Right atrium auricular region (tissue), 2 donors: ENCODE measurements at regions not wholly inside any gene's neighbourhood (a gene's known extent, or its start where the extent isn't known, plus 50 kb on each side); places are given as distances from the start of the nearest gene placed in this dataset.

Experiments used
- DNase-seq: peaks from one replicate; pipeline ENCODE4 v3.0.0-alpha.2; 2019; ENCODE audit warnings: low spot score
- H3K27ac ChIP-seq, 2 donors: fragments of 200-600 bp; sonication (generic); 1 replicate in 1 of 2; 2 replicates in 1 of 2; pipeline ENCODE4 v1.5.1; 2016 to 2019
- H3K27me3 ChIP-seq, 2 donors: fragments of 200-600 bp; sonication (generic); one replicate each; pipeline versions ENCODE4 v1.5.1 to v1.6.0; 2017 to 2019
- H3K36me3 ChIP-seq: fragments of 200-600 bp; sonication (generic); one replicate; pipeline ENCODE4 v1.5.1; 2016
- H3K4me1 ChIP-seq, 2 donors: fragments of 200-600 bp; sonication (generic); one replicate each; pipeline versions ENCODE4 v1.5.1 to v1.6.0; 2017 to 2019
- H3K4me3 ChIP-seq, 2 donors: fragments of 200-600 bp; sonication (generic); 1 replicate in 1 of 2; 2 replicates in 1 of 2; pipeline ENCODE4 v1.5.1; 2017 to 2019; ENCODE audit warnings: mild to moderate bottlenecking in 1 of 2, moderate library complexity in 1 of 2
- H3K9me3 ChIP-seq, 2 donors: fragments of 200-600 bp; sonication (generic); one replicate each; pipeline ENCODE4 v1.5.1; 2019
- TF ChIP-seq, protein P1 (sequence below), 2 donors: fragments of 200-600 bp; sonication (generic); IDR thresholded peaks; one replicate each; pipeline ENCODE4 v1.5.1; 2019; ENCODE audit warnings: antibody characterized with exemption in 2 of 2

DNA sequence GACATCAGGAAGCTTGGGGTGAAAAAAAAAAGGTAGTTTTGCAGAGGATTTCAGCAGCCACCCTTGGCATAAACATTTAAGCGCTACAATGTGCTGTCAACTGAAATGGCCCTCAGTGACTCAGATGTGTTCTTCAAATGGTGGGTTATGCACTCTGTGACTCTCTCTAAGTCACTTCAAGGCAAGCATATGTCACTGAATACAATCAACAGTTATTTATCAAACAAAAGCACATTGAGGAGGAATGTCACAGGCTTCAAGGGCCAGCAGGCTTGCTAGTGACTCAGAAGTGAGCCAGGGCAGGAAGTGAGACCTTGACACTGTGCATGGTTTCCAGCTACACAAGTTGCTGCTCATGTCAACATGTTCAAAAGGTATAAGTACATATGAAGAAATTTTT is 523.7 kb upstream of the HTR2A start:
- Histone ChIP-seq H3K27me3 (no peaks in the 10 kb centered on the region), H3K36me3 (no peaks in the 10 kb centered on the region), H3K9me3 (no peaks in the 10 kb centered on the region), H3K4me1 (no peaks in the 10 kb centered on the region), H3K4me3 (no peak overlapping the region), H3K27ac (no peak overlapping the region)
- no peak for DNase-seq
- TF ChIP-seq, protein P1, sequence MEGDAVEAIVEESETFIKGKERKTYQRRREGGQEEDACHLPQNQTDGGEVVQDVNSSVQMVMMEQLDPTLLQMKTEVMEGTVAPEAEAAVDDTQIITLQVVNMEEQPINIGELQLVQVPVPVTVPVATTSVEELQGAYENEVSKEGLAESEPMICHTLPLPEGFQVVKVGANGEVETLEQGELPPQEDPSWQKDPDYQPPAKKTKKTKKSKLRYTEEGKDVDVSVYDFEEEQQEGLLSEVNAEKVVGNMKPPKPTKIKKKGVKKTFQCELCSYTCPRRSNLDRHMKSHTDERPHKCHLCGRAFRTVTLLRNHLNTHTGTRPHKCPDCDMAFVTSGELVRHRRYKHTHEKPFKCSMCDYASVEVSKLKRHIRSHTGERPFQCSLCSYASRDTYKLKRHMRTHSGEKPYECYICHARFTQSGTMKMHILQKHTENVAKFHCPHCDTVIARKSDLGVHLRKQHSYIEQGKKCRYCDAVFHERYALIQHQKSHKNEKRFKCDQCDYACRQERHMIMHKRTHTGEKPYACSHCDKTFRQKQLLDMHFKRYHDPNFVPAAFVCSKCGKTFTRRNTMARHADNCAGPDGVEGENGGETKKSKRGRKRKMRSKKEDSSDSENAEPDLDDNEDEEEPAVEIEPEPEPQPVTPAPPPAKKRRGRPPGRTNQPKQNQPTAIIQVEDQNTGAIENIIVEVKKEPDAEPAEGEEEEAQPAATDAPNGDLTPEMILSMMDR (IDR thresholded peaks at IDR 0.05), result no peak

DNA sequence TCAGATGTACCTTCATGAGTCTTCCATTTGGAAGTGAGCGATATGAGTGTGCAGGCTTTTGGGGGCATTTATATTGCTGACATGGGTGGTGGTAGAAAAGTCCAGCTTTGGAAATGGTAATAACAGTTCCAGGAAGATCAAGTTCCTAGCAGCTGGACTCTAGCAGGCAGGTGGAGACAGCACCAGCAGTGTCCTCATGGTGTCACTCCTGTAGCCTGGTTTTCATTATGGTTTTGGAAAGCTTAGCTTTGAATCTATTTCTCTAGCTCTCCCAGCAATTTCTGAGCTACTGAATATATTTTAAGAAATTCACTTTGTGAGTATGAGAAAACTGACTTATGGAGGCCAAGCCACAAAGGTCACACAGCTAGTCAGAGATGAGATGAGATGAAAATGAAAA is 523.2 kb upstream of the HTR2A start:
- no peaks in the 10 kb centered on the region for H3K9me3 ChIP-seq
- no peak overlapping the region for H3K4me3 ChIP-seq
- H3K27me3 ChIP-seq, result no peaks in the 10 kb centered on the region
- no peak overlapping the region for H3K27ac ChIP-seq
- DNase-seq, result no peak
- TF ChIP-seq, protein P1 (IDR thresholded peaks at IDR 0.05), result peak in 1 of 2 donors; percentile 59
- H3K36me3 ChIP-seq, result no peaks in the 10 kb centered on the region
- no peaks in the 10 kb centered on the region for H3K4me1 ChIP-seq

DNA sequence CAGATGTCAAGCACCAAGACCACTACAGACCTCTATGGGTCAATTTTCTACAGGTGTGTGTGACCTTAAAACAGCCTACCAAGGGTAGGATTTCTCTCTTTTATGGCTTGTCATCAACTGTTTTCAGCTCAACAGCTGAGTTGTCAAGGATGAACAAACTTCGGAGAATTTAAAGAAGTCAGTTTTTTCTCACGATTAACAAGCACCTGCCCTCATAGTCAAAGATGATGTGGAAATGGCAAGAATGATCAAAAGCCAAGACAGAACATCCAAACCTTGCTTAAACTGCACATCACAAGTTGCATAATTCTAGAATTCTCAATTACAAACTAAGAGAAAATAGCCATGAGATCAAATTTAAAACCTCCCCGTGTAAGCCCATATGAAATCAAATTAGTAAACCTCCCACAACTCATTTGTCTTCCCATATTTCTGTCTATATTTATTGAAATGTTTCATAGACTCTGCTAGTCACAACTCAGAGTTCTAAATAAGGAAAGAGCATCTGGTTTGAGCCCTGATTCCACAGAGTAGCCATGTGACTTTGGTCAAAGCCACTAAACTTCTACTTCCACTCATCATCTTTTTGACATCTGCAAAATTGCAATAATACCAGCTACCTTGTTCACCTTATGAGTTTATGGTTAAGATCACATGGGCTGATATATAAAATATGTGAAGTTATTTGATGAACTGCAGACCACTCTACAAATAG is 521.5 kb upstream of the HTR2A start:
- TF ChIP-seq, protein P1 (IDR thresholded peaks at IDR 0.05), result no peak

DNA sequence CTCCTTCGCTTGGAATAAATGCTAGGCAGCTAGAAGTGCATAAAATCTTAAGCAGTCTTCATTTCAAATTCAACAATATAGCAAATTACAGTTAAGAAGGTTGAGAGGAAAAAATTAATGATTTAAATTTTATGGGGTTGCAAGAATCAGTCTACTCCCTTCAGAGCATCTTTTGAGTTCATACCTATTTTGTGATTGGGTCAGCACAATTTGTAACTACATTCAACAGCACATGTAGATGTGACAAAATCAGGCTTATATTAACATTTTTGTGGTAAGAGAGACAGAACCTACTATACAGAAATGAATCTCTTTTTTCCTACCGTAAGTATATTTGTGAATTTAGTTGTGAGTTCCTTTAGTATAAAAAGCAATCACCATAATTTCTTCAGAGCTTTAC is 520.6 kb upstream of the HTR2A start:
- Histone ChIP-seq H3K27ac (no peak overlapping the region), H3K4me1 (no peaks in the 10 kb centered on the region), H3K9me3 (no peaks in the 10 kb centered on the region), H3K36me3 (no peaks in the 10 kb centered on the region), H3K27me3 (no peaks in the 10 kb centered on the region), H3K4me3 (no peak overlapping the region)
- TF ChIP-seq, protein P1 (IDR thresholded peaks at IDR 0.05), result no peak
- DNase-seq, result no peak

More for the DNA sequence above, 521.5 kb upstream of the HTR2A start:
- no peak overlapping the region for H3K27ac ChIP-seq
- DNase-seq, result no peak
- H3K9me3 ChIP-seq, result no peaks in the 10 kb centered on the region
- H3K36me3 ChIP-seq, result no peaks in the 10 kb centered on the region
- no peak overlapping the region for H3K4me3 ChIP-seq
- no peaks in the 10 kb centered on the region for H3K4me1 ChIP-seq
- H3K27me3 ChIP-seq, result no peaks in the 10 kb centered on the region

DNA sequence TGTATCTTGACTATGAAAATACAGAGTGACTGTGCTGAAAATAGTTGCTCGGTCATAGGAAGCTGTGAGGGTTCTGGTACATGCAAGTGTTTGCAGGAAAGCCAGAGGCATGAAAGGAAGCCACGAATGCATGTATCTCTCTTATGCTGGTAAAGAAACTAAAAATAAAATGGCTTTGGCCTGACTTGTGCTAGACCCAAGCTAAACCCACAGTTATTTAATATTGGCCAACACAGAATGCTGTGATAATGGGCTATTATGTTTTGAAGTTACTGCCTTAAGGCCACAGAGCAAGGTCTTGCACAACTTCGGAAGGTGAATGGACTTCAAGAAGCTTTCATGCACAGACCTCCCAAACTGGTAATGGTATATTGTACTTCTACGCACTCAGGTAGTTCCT is 518.2 kb upstream of the HTR2A start:
- TF ChIP-seq, protein P1 (IDR thresholded peaks at IDR 0.05), result no peak
- Histone ChIP-seq H3K27ac (no peak overlapping the region), H3K36me3 (no peaks in the 10 kb centered on the region), H3K4me3 (no peak overlapping the region), H3K4me1 (no peaks in the 10 kb centered on the region), H3K9me3 (no peaks in the 10 kb centered on the region), H3K27me3 (no peaks in the 10 kb centered on the region)
- no peak for DNase-seq

GRCh38 chr13:47413526-47413925 is 516.7 kb upstream of the HTR2A start:
- DNase-seq, result no peak
- Histone ChIP-seq H3K36me3 (no peaks in the 10 kb centered on the region), H3K27me3 (no peaks in the 10 kb centered on the region), H3K27ac (no peak overlapping the region), H3K4me1 (no peaks in the 10 kb centered on the region), H3K4me3 (no peak overlapping the region), H3K9me3 (no peaks in the 10 kb centered on the region)
- TF ChIP-seq, protein P1 (IDR thresholded peaks at IDR 0.05), result no peak
